NOMO-1 (cell line): ENCODE measurements at regions not wholly inside any gene's neighbourhood (a gene's known extent, or its start where the extent isn't known, plus 50 kb on each side); places are given as distances from the start of the nearest gene placed in this dataset.

Experiments
- DNase-seq, 2 experiments: peaks; one replicate each; lab custom pipeline; 2025; ENCODE audit not compliant: unreplicated experiment in 2 of 2; lab: John Stamatoyannopoulos, UW

DNA sequence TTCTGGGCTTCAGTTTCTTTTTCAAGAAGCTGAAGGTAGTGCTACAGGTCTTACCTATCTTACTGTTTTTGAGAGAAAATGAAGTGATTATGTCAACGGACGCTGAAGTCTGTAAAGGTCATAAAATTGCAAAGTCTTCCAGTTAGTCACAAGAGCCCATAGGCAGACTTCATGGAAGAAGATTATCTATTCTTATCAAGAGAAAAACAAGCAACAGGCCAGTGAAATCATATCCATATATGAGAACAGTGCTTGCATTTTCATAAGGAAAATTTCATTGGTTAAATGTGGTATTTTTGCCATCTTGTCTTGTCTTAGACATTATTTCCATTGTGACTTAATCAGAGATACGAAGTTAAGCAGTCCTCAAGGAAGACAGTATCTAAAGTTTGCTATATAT lies 412.7 kb upstream of the SEL1L start:
- no peak for DNase-seq

DNA sequence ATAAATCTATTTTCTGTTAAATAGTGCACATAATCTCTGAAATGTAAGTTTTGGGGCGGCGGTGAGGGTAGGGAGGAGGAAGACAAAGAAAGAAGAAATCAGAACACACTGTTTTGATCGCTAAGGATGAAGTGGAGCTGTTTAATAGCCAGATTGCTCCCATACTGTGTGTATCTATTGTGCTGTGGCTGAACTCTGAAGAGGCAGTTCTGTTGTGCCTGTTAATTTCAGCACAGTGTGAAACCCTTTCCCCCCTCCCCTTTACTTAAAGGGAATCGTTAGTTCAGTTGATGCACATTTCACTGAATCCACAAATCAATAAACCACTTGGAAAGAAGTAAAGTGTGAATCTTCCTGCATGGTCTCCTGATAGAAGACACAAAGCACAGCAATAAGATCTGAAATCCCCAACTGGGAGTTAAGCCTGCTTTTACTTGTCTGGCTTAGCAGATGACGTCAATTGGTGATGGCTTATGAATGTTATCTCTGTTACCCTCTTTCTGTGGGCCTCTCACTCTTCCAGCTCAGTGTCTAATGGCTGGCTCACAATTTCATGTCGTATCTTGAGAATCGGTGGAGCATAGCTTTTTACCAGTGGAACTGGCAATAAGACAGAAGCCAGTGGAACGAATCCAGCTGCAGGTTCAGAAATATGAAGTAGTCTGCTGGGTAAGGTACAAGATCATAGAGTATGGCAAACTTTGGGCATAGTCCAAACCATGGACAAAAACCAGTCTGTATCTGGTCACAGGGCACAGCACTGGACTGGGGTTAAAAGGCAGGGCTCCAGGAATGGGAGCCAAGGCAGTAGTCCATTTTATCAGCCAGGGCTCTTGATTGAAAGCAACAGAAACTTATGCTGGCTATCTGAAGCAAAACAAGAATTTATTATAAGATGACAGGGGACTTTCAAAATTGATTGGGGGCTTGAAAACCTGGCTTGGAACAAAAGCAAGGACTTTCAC lies 413.5 kb upstream of the SEL1L start:
- DNase-seq: no peak

DNA sequence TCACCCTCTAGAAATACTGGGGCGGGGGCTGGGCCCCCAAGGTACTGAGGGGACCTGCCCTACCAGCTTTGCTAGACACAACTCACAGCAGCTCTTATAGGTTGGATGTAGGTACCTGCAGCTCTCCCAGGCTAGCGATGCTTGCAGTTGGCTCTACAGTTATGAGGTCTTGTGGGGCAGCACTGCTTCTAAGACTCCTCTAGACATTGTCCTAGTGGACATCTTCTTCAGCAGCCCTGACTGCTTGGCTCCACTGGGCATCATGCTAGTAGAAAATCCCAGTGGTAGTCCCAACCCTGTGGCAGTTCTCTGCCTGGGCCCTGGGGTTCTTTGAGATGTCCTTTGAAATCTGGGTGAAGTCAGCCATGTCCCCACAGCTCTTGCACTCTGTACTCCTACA lies 419.3 kb upstream of the SEL1L start:
- no peak for DNase-seq

DNA sequence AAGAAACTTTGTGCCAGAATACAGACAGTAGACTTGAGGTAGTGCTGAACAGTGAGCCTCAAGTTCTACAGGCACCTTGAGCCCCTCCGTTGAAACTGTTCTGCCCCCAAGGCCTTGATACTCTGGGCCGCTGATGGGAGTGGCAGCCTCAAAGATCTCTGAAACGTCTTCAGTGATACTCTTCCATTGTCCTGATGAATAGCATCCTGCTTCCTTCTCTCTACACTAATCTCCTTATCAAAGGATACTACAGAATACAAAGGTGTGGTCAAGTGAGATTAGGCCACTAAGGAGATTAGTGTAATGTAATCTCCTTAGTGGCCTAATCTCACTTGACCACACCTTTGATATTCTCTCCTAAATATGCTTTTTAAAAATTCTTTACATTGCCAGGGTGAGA lies 419.8 kb upstream of the SEL1L start:
- no peak for DNase-seq

DNA sequence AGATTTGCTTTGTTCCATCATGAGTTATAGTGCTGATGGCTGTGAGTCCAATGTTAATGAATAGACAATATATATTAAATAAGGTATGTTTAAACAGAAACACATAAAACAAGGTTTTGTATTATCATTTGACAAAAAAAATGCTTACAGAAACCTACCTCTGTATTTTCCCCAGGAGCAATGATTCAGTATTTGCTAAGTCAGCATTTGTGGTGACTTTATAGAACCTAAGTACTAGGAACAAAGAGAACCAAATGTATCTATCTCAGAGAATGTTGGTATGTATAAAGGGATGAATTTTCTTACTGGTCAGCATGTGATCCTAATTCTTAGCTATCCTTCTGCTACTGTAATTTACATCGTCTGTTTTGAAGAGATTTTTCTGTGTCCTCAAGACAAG lies 421.5 kb upstream of the SEL1L start:
- DNase-seq: no peak

DNA sequence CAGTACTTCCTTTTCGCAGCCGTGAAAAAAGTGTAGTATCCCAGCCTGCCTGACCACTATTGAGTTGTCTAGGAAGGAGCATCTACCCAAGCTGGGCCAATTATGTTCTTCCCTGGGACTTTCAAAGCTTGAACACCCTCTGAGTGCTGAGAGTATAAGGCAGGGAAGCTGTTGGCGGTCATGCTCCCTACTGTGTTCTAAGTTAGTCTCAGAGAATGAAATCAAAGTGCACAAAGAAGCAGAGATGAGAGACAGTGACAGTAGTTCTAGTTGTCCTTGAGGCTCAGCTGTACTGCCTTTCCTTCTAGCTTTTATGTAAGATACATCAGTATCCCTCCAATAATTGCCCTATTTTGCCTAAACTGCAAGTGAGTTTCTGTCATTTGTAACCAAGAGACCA lies 427.1 kb upstream of the SEL1L start:
- no peak for DNase-seq

DNA sequence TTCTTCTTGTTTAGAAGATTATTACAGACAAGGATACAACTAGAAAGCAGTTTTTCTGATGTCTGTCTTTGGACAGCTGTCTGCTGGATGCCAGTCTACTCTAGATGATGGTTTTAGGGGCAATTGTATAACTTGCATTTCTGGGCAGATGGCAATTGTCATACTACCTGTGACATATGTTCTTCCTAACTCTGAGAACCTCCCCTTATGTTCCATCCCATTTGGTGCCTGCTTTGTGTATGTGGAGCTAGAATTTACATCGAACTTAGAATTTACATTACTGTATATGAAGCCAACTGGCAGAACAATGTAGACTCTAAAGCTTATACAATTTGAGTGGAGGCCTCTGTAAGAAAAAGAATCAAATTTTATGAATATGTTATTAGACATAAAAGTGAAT lies 430.2 kb upstream of the SEL1L start:
- no peak for DNase-seq

DNA sequence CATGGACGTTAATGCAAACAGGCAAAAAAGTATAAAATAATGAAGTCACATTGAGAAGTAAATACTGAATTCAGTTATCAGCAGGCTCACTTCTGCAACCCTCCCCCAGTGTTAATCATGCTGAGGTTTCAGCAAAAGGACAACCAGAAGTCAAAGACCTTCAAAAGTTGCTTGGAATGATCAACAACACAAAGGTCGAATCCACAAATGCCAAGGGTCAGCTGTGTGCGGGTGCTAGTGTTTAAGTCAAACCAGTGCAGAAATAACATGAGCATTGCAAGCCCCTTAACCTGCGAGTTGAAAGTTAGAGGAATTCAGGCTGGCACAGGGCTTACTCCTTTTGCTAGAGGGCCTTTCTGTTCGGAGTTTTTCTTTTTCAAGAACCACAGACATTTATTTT lies 436.7 kb upstream of the SEL1L start:
- DNase-seq: no peak

DNA sequence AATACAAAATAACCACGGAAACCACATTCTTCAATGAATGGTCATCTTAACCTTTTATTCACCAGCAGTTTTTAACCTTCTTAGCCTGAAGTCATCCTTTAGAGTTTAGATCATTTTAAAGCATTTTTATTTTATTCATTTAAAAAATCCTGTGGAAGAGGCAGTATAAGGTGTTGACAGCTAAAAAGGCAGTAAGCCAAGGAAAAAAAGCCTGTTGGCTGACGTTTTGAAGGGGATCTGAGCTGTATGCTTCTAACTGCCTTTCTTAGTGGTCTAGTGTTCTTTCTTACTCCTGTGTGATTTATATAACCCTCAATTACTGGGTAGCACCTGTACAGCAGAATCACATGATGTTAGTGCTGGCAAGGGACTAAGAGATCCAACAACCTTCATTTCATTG lies 438.3 kb upstream of the SEL1L start:
- DNase-seq: no peak

DNA sequence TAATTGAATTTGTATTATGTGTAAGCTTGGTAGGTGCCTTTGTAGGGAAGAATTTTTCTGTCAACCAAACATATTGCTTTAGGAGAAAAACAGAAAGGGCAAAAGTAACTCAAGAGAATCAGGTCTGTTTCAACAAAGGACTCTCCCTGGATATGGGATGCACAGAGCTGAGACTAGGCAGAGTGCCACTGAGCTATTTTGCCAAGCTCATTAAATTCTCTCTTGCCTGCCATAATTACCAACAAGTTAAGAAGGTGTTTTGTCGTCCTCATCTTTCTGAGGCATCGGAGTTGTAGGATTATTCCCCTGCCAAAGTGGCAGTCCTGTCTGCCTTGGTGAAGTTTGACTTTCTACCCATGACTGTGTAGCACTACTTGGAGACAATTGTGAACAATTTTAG lies 438.9 kb upstream of the SEL1L start:
- DNase-seq: no peak

DNA sequence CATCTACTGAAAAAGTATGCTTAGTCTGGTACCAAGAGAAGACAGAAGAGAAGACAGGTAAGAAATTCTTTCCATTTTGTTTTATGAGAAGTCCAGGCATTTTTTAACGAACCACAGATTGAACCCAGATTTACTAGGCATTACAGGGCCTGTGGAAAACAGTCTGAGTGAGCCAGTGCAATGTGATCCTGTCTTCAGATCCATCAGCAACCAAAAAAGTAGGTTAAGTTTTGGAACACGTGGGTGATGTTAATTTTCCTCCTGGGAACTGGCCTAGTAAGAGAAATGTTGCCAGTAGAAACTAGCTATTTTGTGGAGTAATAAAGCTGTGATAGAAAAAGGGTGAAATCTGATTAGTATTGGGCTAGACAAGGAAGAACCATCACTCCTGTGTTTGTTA lies 440.9 kb upstream of the SEL1L start:
- DNase-seq: no peak

DNA sequence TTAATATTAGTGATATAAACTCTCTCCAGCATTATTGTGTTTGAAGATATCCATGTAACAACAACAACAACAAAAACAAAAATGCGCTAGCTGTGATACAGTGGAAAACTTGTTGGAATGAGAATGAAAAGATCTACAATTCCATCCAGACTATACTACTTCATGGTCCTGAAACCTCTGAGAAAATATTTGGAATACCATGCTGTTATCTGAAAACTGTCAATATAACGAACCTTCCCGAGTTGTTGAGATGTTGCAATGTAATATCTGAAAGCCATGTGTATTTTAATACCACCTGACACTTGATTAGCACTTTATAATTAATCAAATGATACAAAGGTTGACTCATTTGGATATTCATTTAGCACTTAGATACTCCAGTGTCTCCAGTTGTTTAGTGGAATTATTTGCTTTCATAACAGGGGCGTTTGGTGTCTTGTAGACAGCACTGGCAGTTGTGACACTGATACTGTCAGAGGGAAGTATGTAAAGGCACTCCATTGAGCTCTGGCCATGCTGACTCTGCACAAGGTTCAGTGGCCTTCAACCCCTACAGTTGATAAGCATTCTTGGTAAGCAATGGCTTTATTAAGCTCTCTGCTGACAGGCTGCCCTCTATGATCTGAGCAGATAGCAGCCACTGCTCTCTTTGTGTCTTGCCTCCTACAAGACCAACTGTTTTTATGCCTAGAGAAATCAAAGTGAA lies 447.1 kb upstream of the SEL1L start:
- no peak for DNase-seq

DNA sequence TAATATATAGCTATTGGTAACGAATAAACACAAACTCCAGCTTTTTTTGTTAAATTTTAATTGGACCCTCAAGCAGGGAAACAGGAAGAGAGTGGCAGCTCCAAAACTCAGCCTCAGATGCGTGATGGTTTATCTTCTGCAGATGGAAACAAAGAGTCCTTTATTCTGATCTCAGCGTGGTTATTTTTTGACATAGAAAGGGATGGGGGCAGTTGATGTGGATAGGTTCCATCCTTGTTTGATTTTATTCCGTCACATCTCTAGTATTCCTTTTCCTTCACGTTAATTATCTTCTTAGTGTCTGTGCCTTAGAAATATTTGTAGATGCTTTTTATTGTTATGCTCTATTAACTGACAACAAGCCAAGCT lies 447.6 kb upstream of the SEL1L start:
- DNase-seq: no peak

DNA sequence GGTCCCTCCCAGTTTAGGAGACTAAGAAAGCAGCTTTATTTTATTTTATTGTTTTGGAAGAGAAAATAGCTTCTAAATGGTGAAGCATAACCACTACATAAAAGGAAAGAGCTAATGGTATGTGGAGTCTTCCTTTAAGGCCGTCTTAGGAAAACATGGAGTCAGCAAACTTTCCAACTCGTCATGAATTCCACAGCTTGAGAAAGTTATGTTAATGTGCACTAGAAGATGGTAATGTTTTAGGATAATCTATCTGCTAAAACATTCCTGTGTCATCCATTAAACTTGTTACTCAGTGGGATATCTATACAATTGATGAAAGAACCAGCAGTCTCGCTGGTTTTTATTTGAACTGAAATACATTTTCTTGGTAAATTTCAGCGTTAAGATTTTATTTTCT lies 448.4 kb upstream of the SEL1L start:
- DNase-seq: no peak

DNA sequence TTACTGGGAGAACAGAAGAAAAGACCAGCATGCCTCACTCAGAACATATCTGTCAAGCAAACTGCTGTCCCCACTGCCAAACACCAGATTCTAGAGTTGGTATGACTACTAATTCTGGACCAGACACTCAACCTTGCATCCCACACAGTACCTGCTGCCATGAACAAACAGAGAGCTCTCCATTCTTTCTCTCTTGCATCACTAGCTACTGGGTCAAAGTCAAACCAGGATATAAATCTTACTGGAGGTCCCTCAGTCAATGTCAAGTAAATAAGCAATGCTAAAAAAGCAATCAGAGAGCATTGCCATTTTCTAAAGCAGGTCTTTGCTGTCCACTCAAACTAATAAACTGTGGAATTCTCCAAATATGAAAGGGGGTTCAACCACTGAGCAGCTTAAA lies 452.4 kb upstream of the SEL1L start:
- DNase-seq: no peak

DNA sequence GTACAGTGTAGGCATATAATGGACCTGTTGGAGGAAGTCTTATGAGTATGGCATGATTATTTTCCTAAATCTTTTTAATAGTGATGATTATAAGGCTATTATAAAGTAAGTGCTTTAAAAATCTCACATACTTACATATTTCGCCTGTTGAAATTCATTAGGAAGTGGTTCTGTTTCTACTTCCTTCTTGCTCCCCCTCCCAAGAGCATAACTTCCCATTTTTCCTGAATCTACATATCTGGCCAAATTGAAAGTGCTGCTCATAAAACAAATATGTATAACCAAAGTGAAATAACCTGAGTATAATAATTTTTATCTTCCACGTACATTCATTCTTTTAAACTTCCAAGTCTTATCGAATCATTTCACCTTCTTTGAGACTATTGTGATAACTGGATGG lies 455.6 kb upstream of the SEL1L start:
- no peak for DNase-seq

DNA sequence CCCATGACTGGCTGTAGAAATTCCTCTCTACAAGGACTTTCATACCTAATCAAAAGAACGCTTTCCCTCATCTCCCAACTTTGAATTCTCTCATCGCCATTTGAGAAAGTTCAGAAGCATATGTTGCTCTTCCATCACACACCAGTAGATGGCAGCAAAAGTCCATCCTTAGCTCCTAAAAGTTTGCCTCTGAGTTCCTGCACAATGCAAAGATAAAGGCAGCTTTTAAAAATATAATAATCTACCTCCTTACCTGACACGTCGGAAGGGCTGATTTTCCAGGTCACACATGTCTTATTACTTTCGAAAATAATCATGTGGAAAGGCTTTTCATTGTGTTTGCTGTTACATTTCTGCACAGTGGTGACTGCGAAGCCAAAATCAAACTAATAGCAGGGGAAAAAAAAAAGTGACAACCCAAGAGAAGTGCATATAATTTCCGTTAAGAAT lies 456.7 kb upstream of the SEL1L start:
- peak; percentile 45 to 61 for DNase-seq

DNA sequence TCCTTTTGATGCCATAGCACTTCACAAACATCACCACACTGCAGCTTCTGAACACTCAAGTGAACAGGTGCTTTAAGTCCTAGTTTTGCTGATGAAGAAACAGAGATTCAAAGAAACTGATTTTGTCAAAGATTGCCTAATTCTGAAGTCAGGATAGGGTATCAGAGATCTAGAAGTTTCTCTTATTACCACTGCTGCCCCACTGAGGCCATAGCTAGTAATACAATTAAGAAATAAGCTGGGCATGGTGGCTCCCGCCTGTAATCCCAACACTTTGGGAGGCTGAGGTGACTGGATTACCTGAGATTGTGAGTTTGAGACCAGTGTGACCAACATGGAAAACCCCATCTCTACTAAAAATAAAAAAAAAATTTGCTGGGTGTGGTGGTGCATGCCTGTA lies 458.3 kb upstream of the SEL1L start:
- DNase-seq: no peak

DNA sequence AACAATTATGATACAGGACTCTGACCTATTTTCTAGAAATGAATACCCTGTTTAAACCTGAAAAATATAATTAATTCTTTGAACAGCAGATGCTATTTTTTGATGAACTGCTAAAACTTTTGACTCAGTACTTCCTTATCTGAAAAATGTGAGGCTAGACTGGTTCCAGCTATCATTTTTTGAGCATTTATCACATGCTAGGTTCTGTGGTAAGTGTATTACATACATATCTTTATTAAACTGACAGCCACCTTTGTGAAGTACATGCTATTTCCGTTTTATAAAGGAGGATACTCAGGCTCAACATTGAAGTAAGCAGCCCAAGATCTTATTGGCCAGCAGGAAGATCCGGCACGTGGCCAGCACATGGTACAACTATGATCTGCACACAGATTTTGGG lies 459.8 kb upstream of the SEL1L start:
- DNase-seq: no peak

DNA sequence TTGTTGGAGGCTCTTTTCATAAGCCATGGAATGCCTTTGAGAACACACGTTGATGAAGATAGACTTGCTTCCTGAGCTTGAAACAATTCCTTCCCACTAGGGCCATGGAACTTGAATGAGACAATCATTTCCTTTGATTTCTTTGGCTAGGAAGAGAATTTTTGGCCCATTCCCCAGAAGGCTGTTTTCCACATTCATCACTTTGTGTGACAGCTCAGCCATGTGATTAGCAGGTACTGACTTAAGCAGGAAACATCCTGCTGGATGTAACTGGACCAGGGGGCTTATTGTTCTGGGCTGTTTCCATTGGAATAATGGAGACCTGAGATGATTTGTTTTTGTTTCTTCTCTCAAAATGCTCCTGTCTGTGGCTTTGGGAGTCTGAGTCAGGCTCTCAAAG lies 469.8 kb upstream of the SEL1L start:
- DNase-seq: no peak

DNA sequence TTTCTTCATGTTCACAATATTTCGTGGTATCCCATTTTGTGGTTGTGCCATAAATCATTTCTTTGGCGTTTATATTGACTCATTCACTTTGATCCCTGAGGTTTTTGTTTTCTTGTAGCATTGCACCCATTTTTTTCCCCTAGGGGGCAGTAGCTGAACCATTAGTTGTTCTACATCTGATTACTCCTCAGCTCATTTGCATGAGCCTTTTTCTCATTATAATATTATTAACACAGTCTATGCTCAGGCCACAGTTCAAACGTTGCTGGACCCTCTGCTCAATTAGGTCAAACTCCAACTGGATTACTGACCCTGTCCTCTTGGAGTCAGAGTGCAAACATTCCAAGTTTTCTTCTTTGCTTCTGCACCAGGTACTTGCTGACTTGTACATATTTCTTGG lies 475.4 kb upstream of the SEL1L start:
- DNase-seq: no peak

DNA sequence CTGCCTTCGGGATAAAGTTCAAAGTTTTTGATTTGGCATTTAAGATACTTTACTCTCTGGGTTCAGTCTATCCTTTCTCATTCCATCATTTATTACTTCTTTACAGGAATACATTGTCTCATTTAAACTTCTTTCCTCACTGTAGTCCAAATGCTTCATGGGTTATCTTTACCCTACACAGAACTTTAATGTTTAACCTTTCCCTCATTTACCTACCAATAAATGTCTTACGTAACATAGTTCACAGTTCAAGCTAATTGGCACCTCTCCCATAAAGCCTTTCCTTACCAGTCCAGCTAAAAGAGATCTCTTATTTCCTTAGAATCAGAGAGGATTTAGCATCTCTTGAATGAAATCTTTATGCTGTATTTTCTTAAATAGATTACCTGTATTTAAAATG lies 476.3 kb upstream of the SEL1L start:
- no peak for DNase-seq
